GM12873 (cell line): ENCODE measurements at regions not wholly inside any gene's neighbourhood (a gene's known extent, or its start where the extent isn't known, plus 50 kb on each side); places are given as distances from the start of the nearest gene placed in this dataset.

ENCODE experiments used
- CTCF ChIP-seq: IDR thresholded peaks from 2 replicates; pipeline ENCODE4 v1.5.1; 2012; ENCODE audit warnings: low read depth, mild to moderate bottlenecking, moderate library complexity, low read length, control low read depth; ENCODE audit not compliant: insufficient read depth; ENCODE audit errors: missing control alignments

- TF ChIP-seq CTCF, result no peak
Observed at GRCh38 chr13:31462766-31463165, 263.0 kb downstream of the B3GLCT start.

GRCh38 chr13:31468114-31468902 is 268.5 kb downstream of the B3GLCT start:
- no peak for TF ChIP-seq CTCF

GRCh38 chr13:31469377-31469776 is 269.6 kb downstream of the B3GLCT start:
- no peak for TF ChIP-seq CTCF

- TF ChIP-seq CTCF, result no peak
Observed at GRCh38 chr13:31476266-31476665, 263.1 kb upstream of the RXFP2 start.

GRCh38 chr13:31476753-31477152 is 262.6 kb upstream of the RXFP2 start:
- no peak for TF ChIP-seq CTCF

- no peak for TF ChIP-seq CTCF
Observed at GRCh38 chr13:31477961-31478360, 261.4 kb upstream of the RXFP2 start.

- TF ChIP-seq CTCF, result no peak
Observed at GRCh38 chr13:31485183-31485582, 254.1 kb upstream of the RXFP2 start.
